ENCODE measurements at regions not wholly inside any gene's neighbourhood (a gene's known extent, or its start where the extent isn't known, plus 50 kb on each side); places are given as distances from the start of the nearest gene placed in this dataset.

DNA sequence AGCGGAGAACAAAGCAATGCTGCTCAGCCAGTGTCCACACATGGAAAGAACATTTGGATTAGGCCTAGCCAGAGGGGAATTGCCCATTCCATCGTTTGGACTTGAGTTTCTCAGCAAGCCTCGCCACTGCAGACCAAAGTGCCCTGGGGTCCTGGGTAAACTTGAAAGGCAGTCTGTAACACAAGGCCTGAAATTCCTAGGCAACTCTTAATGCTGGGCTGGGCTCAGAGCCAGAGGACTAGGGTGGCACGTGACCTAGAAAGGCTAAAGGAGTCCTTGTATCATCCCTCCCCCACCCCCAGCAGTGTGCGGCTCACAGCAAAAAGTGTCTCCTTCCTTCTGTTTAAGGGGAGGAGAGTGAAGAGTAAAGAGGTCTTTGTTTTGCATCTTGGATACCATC, 210.4 kb upstream of the ARX start:
- TF ChIP-seq, protein P1, sequence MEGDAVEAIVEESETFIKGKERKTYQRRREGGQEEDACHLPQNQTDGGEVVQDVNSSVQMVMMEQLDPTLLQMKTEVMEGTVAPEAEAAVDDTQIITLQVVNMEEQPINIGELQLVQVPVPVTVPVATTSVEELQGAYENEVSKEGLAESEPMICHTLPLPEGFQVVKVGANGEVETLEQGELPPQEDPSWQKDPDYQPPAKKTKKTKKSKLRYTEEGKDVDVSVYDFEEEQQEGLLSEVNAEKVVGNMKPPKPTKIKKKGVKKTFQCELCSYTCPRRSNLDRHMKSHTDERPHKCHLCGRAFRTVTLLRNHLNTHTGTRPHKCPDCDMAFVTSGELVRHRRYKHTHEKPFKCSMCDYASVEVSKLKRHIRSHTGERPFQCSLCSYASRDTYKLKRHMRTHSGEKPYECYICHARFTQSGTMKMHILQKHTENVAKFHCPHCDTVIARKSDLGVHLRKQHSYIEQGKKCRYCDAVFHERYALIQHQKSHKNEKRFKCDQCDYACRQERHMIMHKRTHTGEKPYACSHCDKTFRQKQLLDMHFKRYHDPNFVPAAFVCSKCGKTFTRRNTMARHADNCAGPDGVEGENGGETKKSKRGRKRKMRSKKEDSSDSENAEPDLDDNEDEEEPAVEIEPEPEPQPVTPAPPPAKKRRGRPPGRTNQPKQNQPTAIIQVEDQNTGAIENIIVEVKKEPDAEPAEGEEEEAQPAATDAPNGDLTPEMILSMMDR (IDR thresholded peaks at IDR 0.05; ENCODE audit: borderline replicate concordance), result no peak
- H3K27ac ChIP-seq (replicated peaks), result no peak overlapping the region
- no peak for DNase-seq
- H3K36me3 ChIP-seq, result no peaks in the 10 kb centered on the region
- no peaks in the 10 kb centered on the region for H3K9me3 ChIP-seq (replicated peaks)
- H3K4me3 ChIP-seq, result no peak overlapping the region
- no peaks in the 10 kb centered on the region for H3K4me1 ChIP-seq
- H3K27me3 ChIP-seq (ENCODE audit: low read depth), result no peaks in the 10 kb centered on the region
- intact Hi-C loops (cut with micrococcal nuclease), result no loop called here

DNA sequence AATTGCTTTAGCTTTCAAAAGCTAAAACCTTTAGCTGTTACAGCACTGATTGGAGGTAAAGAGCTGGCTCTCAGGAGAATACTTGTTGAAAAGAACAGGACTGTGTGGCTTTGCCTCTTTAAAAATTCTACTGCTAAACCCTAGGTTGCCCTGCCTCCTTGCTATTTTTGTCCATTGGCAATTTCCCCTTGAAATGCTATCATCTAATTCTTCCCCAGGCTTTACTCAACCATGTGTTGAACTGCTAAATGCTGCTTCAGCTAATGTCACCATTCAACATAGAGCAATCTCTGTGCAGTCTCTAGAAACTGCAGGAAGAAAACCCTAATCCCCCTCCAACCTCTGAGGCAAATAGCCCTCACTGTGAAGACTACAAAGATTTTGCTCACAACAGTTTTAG, 203.7 kb upstream of the ARX start:
- no peak overlapping the region for H3K4me3 ChIP-seq
- no peaks in the 10 kb centered on the region for H3K9me3 ChIP-seq (replicated peaks)
- no peaks in the 10 kb centered on the region for H3K4me1 ChIP-seq
- H3K36me3 ChIP-seq, result no peaks in the 10 kb centered on the region
- TF ChIP-seq, protein P1 (IDR thresholded peaks at IDR 0.05; ENCODE audit: borderline replicate concordance), result no peak
- no peaks in the 10 kb centered on the region for H3K27me3 ChIP-seq (ENCODE audit: low read depth)
- intact Hi-C loops (cut with micrococcal nuclease), result no loop called here
- DNase-seq, result no peak
- H3K27ac ChIP-seq (replicated peaks), result no peak overlapping the region

DNA sequence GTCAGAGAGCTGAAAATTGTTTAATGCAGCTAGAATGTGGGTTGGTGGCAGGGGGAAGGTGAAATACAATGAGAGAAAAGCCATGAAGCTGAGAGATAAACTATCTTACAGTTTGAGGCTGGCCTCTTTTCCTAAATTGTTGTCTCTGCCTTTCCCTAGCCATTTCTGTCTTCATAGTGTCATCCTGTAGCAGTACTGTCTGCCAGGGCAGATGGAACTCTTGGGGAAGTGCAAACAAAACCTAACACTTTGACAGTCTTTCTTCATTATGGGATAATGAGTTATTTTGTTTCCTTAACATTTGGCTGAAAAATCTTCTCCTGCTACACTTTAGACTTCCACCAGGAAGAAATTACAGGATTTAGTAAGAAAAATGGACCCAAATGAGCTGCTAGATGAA, 197.8 kb upstream of the ARX start:
- Histone ChIP-seq H3K27me3 (ENCODE audit: low read depth) (no peaks in the 10 kb centered on the region), H3K36me3 (no peaks in the 10 kb centered on the region), H3K4me3 (no peak overlapping the region), H3K4me1 (no peaks in the 10 kb centered on the region), H3K9me3 (replicated peaks) (no peaks in the 10 kb centered on the region), H3K27ac (replicated peaks) (no peak overlapping the region)
- intact Hi-C loops (cut with micrococcal nuclease), result no loop called here
- TF ChIP-seq, protein P1 (IDR thresholded peaks at IDR 0.05; ENCODE audit: borderline replicate concordance), result no peak
- DNase-seq, result no peak

DNA sequence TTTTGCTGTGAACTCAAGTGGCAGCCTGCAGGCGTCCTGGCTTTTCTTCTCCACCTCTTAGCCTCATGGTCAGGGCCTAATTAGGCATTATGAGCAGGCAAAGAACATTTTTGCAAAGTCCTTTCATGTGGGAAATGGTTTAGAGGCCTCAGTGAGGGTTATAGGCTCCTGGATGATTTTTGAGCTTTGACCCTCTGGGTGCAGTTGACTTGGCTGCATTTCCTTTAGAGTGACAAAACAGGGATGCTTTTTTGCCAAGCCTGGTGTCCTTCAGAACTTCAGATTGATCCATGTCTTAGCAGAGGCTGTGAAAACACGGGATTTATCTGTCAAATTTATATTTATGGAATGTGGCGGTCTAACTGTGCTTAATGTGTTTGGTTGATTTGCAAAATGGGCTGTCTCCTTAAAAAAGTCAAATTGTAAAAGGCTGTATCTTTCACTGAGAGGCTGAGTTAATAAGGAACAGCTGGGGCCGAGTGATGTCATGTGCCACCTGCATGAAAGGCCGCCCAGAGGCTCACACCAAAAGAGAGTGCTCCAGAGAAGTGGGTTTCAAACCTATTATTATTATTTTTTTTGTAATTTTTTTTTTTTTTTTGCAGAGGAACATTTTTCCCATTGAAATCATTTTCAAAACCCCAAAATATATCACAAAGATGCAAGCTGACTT, 192.2 kb upstream of the ARX start:
- no peak for DNase-seq
- Histone ChIP-seq H3K9me3 (replicated peaks) (no peaks in the 10 kb centered on the region), H3K27ac (replicated peaks) (no peak overlapping the region), H3K4me1 (no peaks in the 10 kb centered on the region), H3K27me3 (ENCODE audit: low read depth) (no peaks in the 10 kb centered on the region), H3K36me3 (no peaks in the 10 kb centered on the region), H3K4me3 (no peak overlapping the region)
- TF ChIP-seq, protein P1 (IDR thresholded peaks at IDR 0.05; ENCODE audit: borderline replicate concordance), result no peak
- intact Hi-C loops (cut with micrococcal nuclease), result no loop called here

DNA sequence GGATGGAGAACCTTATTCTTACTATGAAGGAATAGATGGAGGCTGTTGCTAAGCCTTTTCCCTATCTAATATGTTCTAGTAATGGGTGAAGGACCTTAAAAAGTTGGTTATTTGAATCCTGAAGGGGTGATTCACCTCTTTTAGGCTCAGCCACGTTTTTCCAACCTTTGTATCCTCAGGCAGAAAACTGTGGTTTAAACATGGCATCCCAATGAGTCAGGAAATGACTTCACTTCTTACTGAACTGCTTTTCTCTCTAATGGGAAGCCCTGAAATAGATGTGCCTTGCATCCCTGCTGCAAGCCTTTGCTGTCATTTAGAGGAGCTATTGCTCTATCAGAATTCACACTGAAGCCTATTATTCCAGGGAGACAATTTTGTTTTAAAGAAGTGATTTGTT, 191.0 kb upstream of the ARX start:
- DNase-seq, result no peak
- TF ChIP-seq, protein P1 (IDR thresholded peaks at IDR 0.05; ENCODE audit: borderline replicate concordance), result no peak
- Histone ChIP-seq H3K4me1 (no peaks in the 10 kb centered on the region), H3K27ac (replicated peaks) (no peak overlapping the region), H3K9me3 (replicated peaks) (no peaks in the 10 kb centered on the region), H3K4me3 (no peak overlapping the region), H3K36me3 (no peaks in the 10 kb centered on the region), H3K27me3 (ENCODE audit: low read depth) (no peaks in the 10 kb centered on the region)
- intact Hi-C loops (cut with micrococcal nuclease), result no loop called here

Data from left ventricle myocardium inferior (tissue), 1 donor.